Cerebellar nuclear complex (tissue), 1 donor: ENCODE measurements at regions not wholly inside any gene's neighbourhood (a gene's known extent, or its start where the extent isn't known, plus 50 kb on each side); places are given as distances from the start of the nearest gene placed in this dataset.

Experiments
- DNase-seq, 2 experiments: peaks; one replicate each; lab custom pipeline; 2025; lab: John Stamatoyannopoulos, UW

DNA sequence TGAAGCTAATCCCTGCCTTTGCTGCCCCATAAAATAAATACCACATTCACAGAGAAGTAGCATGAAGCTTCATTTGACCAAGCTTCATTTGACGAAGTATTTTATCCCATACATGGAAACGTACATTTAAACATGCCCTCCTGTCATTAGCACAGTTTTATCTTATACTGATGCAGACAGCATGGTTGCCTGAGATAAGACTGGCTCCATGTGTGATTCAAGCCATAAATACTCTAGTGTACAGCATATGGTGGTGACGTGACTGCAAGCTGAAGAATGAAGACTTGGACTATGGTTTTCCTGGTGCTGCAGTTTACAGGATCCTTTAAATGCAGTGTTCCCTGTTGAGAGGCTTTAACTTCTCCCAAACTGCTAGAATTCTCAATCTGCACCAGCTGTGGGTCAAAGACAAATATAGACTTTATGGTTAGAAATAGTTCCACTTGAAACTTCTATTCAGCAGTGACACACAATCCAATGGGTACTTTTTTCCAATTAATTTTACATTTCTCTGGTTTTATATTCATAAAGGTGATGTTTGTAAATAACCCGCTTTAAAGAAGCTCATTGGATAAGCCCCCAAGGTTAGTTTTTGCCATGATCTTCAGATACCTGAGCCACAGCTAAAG is 64.9 kb downstream of the CYB561 start:
- DNase-seq: no peak

DNA sequence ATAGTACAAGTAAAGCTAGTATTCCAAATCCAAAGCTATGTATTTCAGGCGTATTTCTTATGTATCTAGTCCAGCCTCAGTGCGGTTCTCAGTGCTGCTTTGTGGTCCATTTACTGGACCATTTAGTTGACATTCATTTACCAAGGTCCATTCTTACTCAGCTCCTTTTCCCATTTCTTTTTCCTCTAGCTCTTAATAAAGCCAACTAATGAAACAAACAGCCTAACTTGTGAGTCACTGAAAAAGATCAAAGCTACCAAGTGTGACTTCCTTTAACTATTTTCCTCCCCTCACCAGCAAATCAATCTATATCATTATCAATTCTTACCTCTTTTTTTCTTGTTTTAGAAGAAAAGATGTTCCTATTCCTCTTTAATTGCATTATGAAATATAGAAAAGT is 64.0 kb downstream of the CYB561 start:
- DNase-seq: no peak
